HG02852 (cell line): ENCODE measurements at regions not wholly inside any gene's neighbourhood (a gene's known extent, or its start where the extent isn't known, plus 50 kb on each side); places are given as distances from the start of the nearest gene placed in this dataset.
"Not testable (repeated sequence)": the region's sequence is repeated elsewhere in the genome, so short reads cannot be mapped to it uniquely, and the experiment has no call there.

Experiments
- ATAC-seq: cut with Tn5 transposase; IDR thresholded peaks from one replicate; pipeline ENCODE4 v1.9.1; 2021; ENCODE audit warnings: mild to moderate bottlenecking, moderate library complexity; ENCODE audit not compliant: unreplicated experiment

GRCh38 chr2:122255924-122256323 lies 500.5 kb downstream of the TSN start:
- no peak for ATAC-seq

- no peak for ATAC-seq
These were observed 506.5 kb downstream of the TSN start for GRCh38 chr2:122261911-122262310.

GRCh38 chr2:122263746-122264145 lies 508.3 kb downstream of the TSN start:
- no peak for ATAC-seq

GRCh38 chr2:122266636-122267035 lies 511.2 kb downstream of the TSN start:
- ATAC-seq = no peak

GRCh38 chr2:122267947-122268346 lies 512.5 kb downstream of the TSN start:
- ATAC-seq = no peak

GRCh38 chr2:122273785-122274419 lies 518.5 kb downstream of the TSN start:
- ATAC-seq = no peak

GRCh38 chr2:122277956-122278355 lies 522.5 kb downstream of the TSN start:
- no peak for ATAC-seq

- no peak for ATAC-seq
These were observed 545.3 kb downstream of the TSN start for GRCh38 chr2:122300758-122301157.

GRCh38 chr2:122307763-122308162 lies 552.3 kb downstream of the TSN start:
- ATAC-seq = no peak

GRCh38 chr2:122315306-122315705 lies 559.9 kb downstream of the TSN start:
- no peak for ATAC-seq

GRCh38 chr2:122319539-122320132 lies 564.2 kb downstream of the TSN start:
- no peak for ATAC-seq

GRCh38 chr2:122322815-122323214 lies 567.4 kb downstream of the TSN start:
- ATAC-seq = no peak

- no peak for ATAC-seq
These were observed 568.5 kb downstream of the TSN start for GRCh38 chr2:122323927-122324326.

GRCh38 chr2:122326471-122326870 lies 571.0 kb downstream of the TSN start:
- ATAC-seq = no peak

GRCh38 chr2:122328816-122329215 lies 573.4 kb downstream of the TSN start:
- no peak for ATAC-seq

GRCh38 chr2:122329278-122329677 lies 573.8 kb downstream of the TSN start:
- no peak for ATAC-seq

- no peak for ATAC-seq
These were observed 578.5 kb downstream of the TSN start for GRCh38 chr2:122333932-122334331.

GRCh38 chr2:122338000-122338399 lies 582.5 kb downstream of the TSN start:
- no peak for ATAC-seq

GRCh38 chr2:122340246-122340645 lies 584.8 kb downstream of the TSN start:
- peak; percentile 94 for ATAC-seq

GRCh38 chr2:122341007-122341406 lies 585.6 kb downstream of the TSN start:
- ATAC-seq = peak; percentile 24

GRCh38 chr2:122352151-122352550 lies 596.7 kb downstream of the TSN start:
- not testable (repeated sequence) for ATAC-seq

- ATAC-seq = no peak
These were observed 602.5 kb downstream of the TSN start for GRCh38 chr2:122357998-122358397.

GRCh38 chr2:122358729-122359128 lies 603.3 kb downstream of the TSN start:
- ATAC-seq = no peak
